ENCODE measurements at regions not wholly inside any gene's neighbourhood (a gene's known extent, or its start where the extent isn't known, plus 50 kb on each side); places are given as distances from the start of the nearest gene placed in this dataset.

DNA sequence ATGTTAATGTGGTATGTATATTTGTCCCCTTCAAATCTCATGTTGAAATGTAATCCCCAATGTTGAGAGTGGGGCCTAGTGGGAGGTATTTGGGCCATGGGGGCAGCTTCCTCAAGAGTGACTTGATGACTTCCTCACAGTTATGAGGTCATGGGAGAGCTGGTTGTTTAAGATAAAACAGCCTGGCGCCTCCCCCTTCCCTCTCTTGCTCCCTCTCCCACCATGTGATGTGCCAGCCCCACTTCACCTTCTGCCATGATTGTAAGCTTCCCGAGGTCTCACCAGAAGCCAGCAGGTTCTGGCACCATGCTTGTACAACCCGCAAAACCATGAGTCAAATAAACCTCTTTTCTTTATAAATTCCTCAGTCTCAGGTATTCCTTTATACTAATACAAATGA lies 258.3 kb upstream of the POU3F3 start:
- TF ChIP-seq, protein P1, sequence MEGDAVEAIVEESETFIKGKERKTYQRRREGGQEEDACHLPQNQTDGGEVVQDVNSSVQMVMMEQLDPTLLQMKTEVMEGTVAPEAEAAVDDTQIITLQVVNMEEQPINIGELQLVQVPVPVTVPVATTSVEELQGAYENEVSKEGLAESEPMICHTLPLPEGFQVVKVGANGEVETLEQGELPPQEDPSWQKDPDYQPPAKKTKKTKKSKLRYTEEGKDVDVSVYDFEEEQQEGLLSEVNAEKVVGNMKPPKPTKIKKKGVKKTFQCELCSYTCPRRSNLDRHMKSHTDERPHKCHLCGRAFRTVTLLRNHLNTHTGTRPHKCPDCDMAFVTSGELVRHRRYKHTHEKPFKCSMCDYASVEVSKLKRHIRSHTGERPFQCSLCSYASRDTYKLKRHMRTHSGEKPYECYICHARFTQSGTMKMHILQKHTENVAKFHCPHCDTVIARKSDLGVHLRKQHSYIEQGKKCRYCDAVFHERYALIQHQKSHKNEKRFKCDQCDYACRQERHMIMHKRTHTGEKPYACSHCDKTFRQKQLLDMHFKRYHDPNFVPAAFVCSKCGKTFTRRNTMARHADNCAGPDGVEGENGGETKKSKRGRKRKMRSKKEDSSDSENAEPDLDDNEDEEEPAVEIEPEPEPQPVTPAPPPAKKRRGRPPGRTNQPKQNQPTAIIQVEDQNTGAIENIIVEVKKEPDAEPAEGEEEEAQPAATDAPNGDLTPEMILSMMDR (IDR thresholded peaks at IDR 0.05): no peak
- TF ChIP-seq POLR2A (IDR thresholded peaks at IDR 0.05): no peak

All from uterus (tissue), 2 donors.